ENCODE measurements at regions not wholly inside any gene's neighbourhood (a gene's known extent, or its start where the extent isn't known, plus 50 kb on each side); places are given as distances from the start of the nearest gene placed in this dataset.

- TF ChIP-seq CTCF (IDR thresholded peaks at IDR 0.05) (no peak), POLR2A (IDR thresholded peaks at IDR 0.05) (no peak)
Measured at GRCh38 chr9:30937106-30937505, 1447.3 kb upstream of the ACO1 start.

Measured in right lobe of liver (tissue), 4 donors.